ACC112 (cell line): ENCODE measurements at regions not wholly inside any gene's neighbourhood (a gene's known extent, or its start where the extent isn't known, plus 50 kb on each side); places are given as distances from the start of the nearest gene placed in this dataset.
"Not testable (repeated sequence)": the region's sequence is repeated elsewhere in the genome, so short reads cannot be mapped to it uniquely, and the experiment has no call there.

ENCODE experiments used
- H2AFZ ChIP-seq: fragments of 200-600 bp; sonication (generic); one replicate; pipeline ENCODE4 v1.6.0; 2017; ENCODE audit warnings: antibody characterized with exemption, low read length; ENCODE audit not compliant: unreplicated experiment
- H3K27ac ChIP-seq: fragments of 200-600 bp; sonication (generic); 2 replicates; pipeline ENCODE4 v1.5.1; 2014; ENCODE audit warnings: low read depth, mild to moderate bottlenecking, antibody characterized with exemption, low read length, moderate library complexity
- H3K27me3 ChIP-seq: fragments of 200-600 bp; sonication (generic); 2 replicates; pipeline ENCODE4 v1.6.1; 2014; ENCODE audit warnings: mild to moderate bottlenecking, antibody characterized with exemption, low read length, moderate library complexity, mixed read lengths; ENCODE audit not compliant: insufficient read depth
- H3K36me3 ChIP-seq: fragments of 200-600 bp; sonication (generic); 2 replicates; pipeline ENCODE4 v1.6.1; 2016; ENCODE audit warnings: mild to moderate bottlenecking, antibody characterized with exemption, low read length, moderate library complexity, mixed read lengths; ENCODE audit not compliant: insufficient read depth
- H3K4me1 ChIP-seq: fragments of 200-600 bp; sonication (generic); one replicate; pipeline ENCODE4 v1.6.1; 2016; ENCODE audit warnings: low read length, mixed read lengths; ENCODE audit not compliant: insufficient read depth, unreplicated experiment, control insufficient read depth
- H3K4me3 ChIP-seq: fragments of 200-600 bp; sonication (generic); 2 replicates; pipeline ENCODE4 v1.5.1; 2014; ENCODE audit warnings: mild to moderate bottlenecking, low read depth, low read length
- H3K79me2 ChIP-seq: fragments of 200-600 bp; sonication (generic); one replicate; pipeline ENCODE4 v1.6.0; 2016; ENCODE audit warnings: low read length; ENCODE audit not compliant: control insufficient read depth, unreplicated experiment, insufficient read depth

- Histone ChIP-seq H2AFZ (no peak overlapping the region), H3K4me1 (no peaks in the 10 kb centered on the region), H3K36me3 (no peaks in the 10 kb centered on the region), H3K27ac (no peak overlapping the region), H3K27me3 (no peaks in the 10 kb centered on the region), H3K4me3 (no peak overlapping the region), H3K79me2 (no peaks in the 10 kb centered on the region)
Observed at GRCh38 chr1:195866091-195866780, 742.0 kb downstream of the KCNT2 start.

GRCh38 chr1:195851804-195852203 lies 756.4 kb downstream of the KCNT2 start:
- H2AFZ ChIP-seq, result no peak overlapping the region
- no peaks in the 10 kb centered on the region for H3K79me2 ChIP-seq
- no peak overlapping the region for H3K4me3 ChIP-seq
- H3K36me3 ChIP-seq, result no peaks in the 10 kb centered on the region
- H3K27ac ChIP-seq, result no peak overlapping the region
- no peaks in the 10 kb centered on the region for H3K4me1 ChIP-seq
- no peaks in the 10 kb centered on the region for H3K27me3 ChIP-seq

- no peaks in the 10 kb centered on the region for H3K36me3 ChIP-seq
- no peaks in the 10 kb centered on the region for H3K4me1 ChIP-seq
- H3K27me3 ChIP-seq, result no peaks in the 10 kb centered on the region
- H2AFZ ChIP-seq, result no peak overlapping the region
- no peak overlapping the region for H3K27ac ChIP-seq
- H3K4me3 ChIP-seq, result no peak overlapping the region
- H3K79me2 ChIP-seq, result no peaks in the 10 kb centered on the region
Observed at GRCh38 chr1:195851016-195851601, 757.1 kb downstream of the KCNT2 start.

GRCh38 chr1:195849180-195849579 lies 759.1 kb downstream of the KCNT2 start:
- H3K4me1 ChIP-seq, result no peaks in the 10 kb centered on the region
- no peak overlapping the region for H3K27ac ChIP-seq
- no peak overlapping the region for H2AFZ ChIP-seq

GRCh38 chr1:195847957-195848875 lies 760.0 kb downstream of the KCNT2 start:
- H3K79me2 ChIP-seq, H3K4me1 ChIP-seq, H3K27me3 ChIP-seq, H2AFZ ChIP-seq, H3K27ac ChIP-seq, H3K4me3 ChIP-seq, H3K36me3 ChIP-seq: not testable (repeated sequence)

More at GRCh38 chr1:195849180-195849579, 759.1 kb downstream of the KCNT2 start:
- H3K79me2 ChIP-seq, result no peaks in the 10 kb centered on the region
- H3K27me3 ChIP-seq, result no peaks in the 10 kb centered on the region
- no peak overlapping the region for H3K4me3 ChIP-seq
- no peaks in the 10 kb centered on the region for H3K36me3 ChIP-seq

GRCh38 chr1:195831789-195832188 lies 776.5 kb downstream of the KCNT2 start:
- Histone ChIP-seq H3K27ac (no peak overlapping the region), H3K36me3 (no peaks in the 10 kb centered on the region), H3K4me1 (no peaks in the 10 kb centered on the region), H3K4me3 (no peak overlapping the region), H3K79me2 (no peaks in the 10 kb centered on the region), H2AFZ (no peak overlapping the region), H3K27me3 (no peaks in the 10 kb centered on the region)

- Histone ChIP-seq H3K4me1 (no peaks in the 10 kb centered on the region), H2AFZ (no peak overlapping the region), H3K27me3 (no peaks in the 10 kb centered on the region), H3K4me3 (no peak overlapping the region), H3K27ac (no peak overlapping the region), H3K79me2 (no peaks in the 10 kb centered on the region), H3K36me3 (no peaks in the 10 kb centered on the region)
Observed at GRCh38 chr1:195828325-195828724, 779.9 kb downstream of the KCNT2 start.

- Histone ChIP-seq H3K4me1 (no peaks in the 10 kb centered on the region), H2AFZ (no peak overlapping the region), H3K4me3 (no peak overlapping the region), H3K79me2 (no peaks in the 10 kb centered on the region), H3K27me3 (no peaks in the 10 kb centered on the region), H3K36me3 (no peaks in the 10 kb centered on the region), H3K27ac (no peak overlapping the region)
Observed at GRCh38 chr1:195820925-195821324, 787.3 kb downstream of the KCNT2 start.

- no peaks in the 10 kb centered on the region for H3K27me3 ChIP-seq
- H3K4me3 ChIP-seq, result no peak overlapping the region
- no peaks in the 10 kb centered on the region for H3K79me2 ChIP-seq
- no peak overlapping the region for H2AFZ ChIP-seq
- H3K27ac ChIP-seq, result no peak overlapping the region
- H3K36me3 ChIP-seq, result no peaks in the 10 kb centered on the region
- no peaks in the 10 kb centered on the region for H3K4me1 ChIP-seq
Observed at GRCh38 chr1:195806060-195806459, 802.2 kb downstream of the KCNT2 start.

- H3K27me3 ChIP-seq, result no peaks in the 10 kb centered on the region
- H3K36me3 ChIP-seq, result no peaks in the 10 kb centered on the region
- H3K4me1 ChIP-seq, result no peaks in the 10 kb centered on the region
- no peak overlapping the region for H3K4me3 ChIP-seq
- H3K79me2 ChIP-seq, result no peaks in the 10 kb centered on the region
- H3K27ac ChIP-seq, result no peak overlapping the region
- H2AFZ ChIP-seq, result no peak overlapping the region
Observed at GRCh38 chr1:195804547-195804946, 803.7 kb downstream of the KCNT2 start.
